Small intestine (tissue), 7 donors: ENCODE measurements at regions not wholly inside any gene's neighbourhood (a gene's known extent, or its start where the extent isn't known, plus 50 kb on each side); places are given as distances from the start of the nearest gene placed in this dataset.
"Not testable (repeated sequence)": the region's sequence is repeated elsewhere in the genome, so short reads cannot be mapped to it uniquely, and the experiment has no call there.

ENCODE experiments used
- DNase-seq, 2 donors: peaks; one replicate each; pipeline versions ENCODE4 v3.0.0 to v3.0.0-alpha.2; 2013
- FAIRE-seq: peaks from 2 replicates; lab custom pipeline; 2012; peaks lifted over from hg19 to GRCh38; lab: Jason Lieb, UNC
- H3K27ac ChIP-seq, 3 donors: one replicate each; pipeline ENCODE4 v1.5.1; 2013; ENCODE audit warnings: low read length in 2 of 3, mild to moderate bottlenecking in 2 of 3, control low read depth in 1 of 3, inconsistent platforms in 1 of 3, low read depth in 1 of 3, moderate library complexity in 1 of 3
- H3K27me3 ChIP-seq, 3 donors: one replicate each; pipeline ENCODE4 v1.6.1; 2013; ENCODE audit warnings: low read length in 3 of 3, inconsistent platforms in 1 of 3; ENCODE audit not compliant: control insufficient read depth in 3 of 3, insufficient read depth in 3 of 3
- H3K36me3 ChIP-seq, 3 donors: one replicate each; pipeline ENCODE4 v1.6.1; 2013; ENCODE audit warnings: low read length in 3 of 3, inconsistent platforms in 1 of 3, low read depth in 1 of 3, mild to moderate bottlenecking in 1 of 3, moderate library complexity in 1 of 3; ENCODE audit not compliant: control insufficient read depth in 3 of 3, insufficient read depth in 2 of 3
- H3K4me1 ChIP-seq, 3 donors: one replicate each; pipeline ENCODE4 v1.6.1; 2013; ENCODE audit warnings: low read length in 2 of 3, inconsistent platforms in 1 of 3, low read depth in 1 of 3, mild to moderate bottlenecking in 1 of 3, moderate library complexity in 1 of 3; ENCODE audit not compliant: control insufficient read depth in 3 of 3, insufficient read depth in 2 of 3
- H3K4me3 ChIP-seq, 3 donors: one replicate each; pipeline ENCODE4 v1.5.1; 2013; ENCODE audit warnings: low read length in 3 of 3, control low read depth in 1 of 3, inconsistent platforms in 1 of 3, low read depth in 1 of 3, mild to moderate bottlenecking in 1 of 3, moderate library complexity in 1 of 3
- H3K9me3 ChIP-seq, 2 donors: one replicate each; pipeline ENCODE4 v1.6.1; 2013; ENCODE audit warnings: low read depth in 1 of 2, low read length in 1 of 2; ENCODE audit not compliant: control insufficient read depth in 2 of 2, insufficient read depth in 1 of 2
- WGBS, 3 donors: extraction: QIAGEN DNeasy Blood & Tissue Kit; methylation state at CpG; one replicate each; pipeline ENCODE4 v1.1.7; 2013; 5-methylcytosine and 5-hydroxymethylcytosine counted together
- donor health status: healthy with polysubstance abuse.
- donor health status: control.
- donor health status: control.
- donor health status: Bipolar disorder and iron deficiency.
- donor health status: healthy.

DNA sequence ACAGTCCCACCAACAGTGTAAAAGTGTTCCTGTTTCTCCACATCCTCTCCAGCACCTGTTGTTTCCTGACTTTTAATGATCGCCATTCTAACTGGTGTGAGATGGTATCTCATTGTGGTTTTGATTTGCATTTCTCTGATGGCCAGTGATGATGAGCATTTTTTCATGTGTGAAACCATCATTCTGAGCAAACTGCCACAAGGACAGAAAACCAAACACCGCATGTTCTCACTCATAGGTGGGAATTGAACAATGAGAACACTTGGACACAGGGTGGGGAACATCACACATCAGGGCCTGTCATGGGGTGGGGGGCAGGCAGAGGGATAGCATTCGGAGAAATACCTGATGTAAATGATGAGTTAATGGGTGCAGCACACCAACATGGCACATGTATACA, 240.8 kb downstream of the FAT3 start:
- H3K4me3 ChIP-seq, H3K27me3 ChIP-seq, H3K27ac ChIP-seq, H3K4me1 ChIP-seq, DNase-seq, H3K36me3 ChIP-seq, H3K9me3 ChIP-seq, FAIRE-seq: not testable (repeated sequence)
- WGBS, 3 donors = 90 to 92% (median 91%) methylated on average over 2 of the region's 3 CpGs

DNA sequence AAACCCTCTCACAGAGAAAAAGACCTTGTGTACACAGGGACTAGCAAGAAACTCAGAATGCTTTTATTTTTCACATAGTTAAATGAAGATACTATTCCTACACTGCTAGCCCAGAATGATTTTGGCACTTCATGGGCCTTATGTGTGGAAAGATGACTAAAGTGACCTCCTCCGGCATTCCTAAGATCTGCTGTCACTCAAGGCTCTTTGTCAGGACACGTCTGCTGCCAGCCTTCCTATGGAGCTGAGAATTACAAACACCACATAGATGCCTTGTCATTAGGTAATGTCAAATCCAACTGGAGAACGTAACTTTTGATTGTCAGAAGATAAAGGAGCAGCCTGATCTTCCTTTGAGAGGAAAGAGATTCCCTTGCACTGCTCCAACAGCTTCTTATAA, 249.1 kb downstream of the FAT3 start:
- DNase-seq (no peak), FAIRE-seq (no peak)
- Histone ChIP-seq H3K4me1 (no peaks in the 10 kb centered on the region), H3K27me3 (no peaks in the 10 kb centered on the region), H3K9me3 (no peaks in the 10 kb centered on the region), H3K4me3 (no peak overlapping the region), H3K27ac (no peak overlapping the region), H3K36me3 (no peaks in the 10 kb centered on the region)
- 56 to 76% (median 57%) methylated on average over 3 of the region's 3 CpGs for WGBS, 3 donors

- FAIRE-seq = no peak
- Histone ChIP-seq H3K4me1 (no peaks in the 10 kb centered on the region), H3K27ac (no peak overlapping the region), H3K36me3 (no peaks in the 10 kb centered on the region), H3K27me3 (no peaks in the 10 kb centered on the region), H3K4me3 (no peak overlapping the region), H3K9me3 (no peaks in the 10 kb centered on the region)
- no peak for DNase-seq
Observed at GRCh38 chr11:92475316-92475715, 250.7 kb downstream of the FAT3 start.

DNA sequence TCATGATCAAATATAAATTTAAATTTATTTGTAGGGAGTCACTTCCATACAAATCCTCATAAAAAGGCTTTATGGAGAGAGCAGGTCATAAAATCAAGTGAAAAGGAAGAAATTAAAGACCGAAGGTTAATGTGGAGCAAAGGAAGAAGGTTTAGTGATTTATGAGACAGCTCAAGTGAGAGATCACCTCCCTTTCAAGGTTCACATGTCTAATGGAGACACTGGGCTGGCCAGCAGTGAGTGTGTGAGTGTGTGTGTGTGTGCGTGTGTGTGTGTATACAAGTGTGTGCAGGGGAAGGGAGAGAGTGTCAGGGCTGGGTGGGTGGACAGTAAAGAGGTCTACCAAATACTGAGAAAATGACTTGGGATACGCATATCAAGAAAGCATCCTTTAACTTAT, 251.2 kb downstream of the FAT3 start:
- 65 to 75% (median 75%) methylated on average over 3 of the region's 3 CpGs for WGBS, 3 donors
- Histone ChIP-seq H3K4me3 (no peak overlapping the region), H3K27me3 (no peaks in the 10 kb centered on the region), H3K27ac (no peak overlapping the region), H3K9me3 (no peaks in the 10 kb centered on the region), H3K36me3 (no peaks in the 10 kb centered on the region), H3K4me1 (no peaks in the 10 kb centered on the region)
- FAIRE-seq (no peak), DNase-seq (peak in 1 of 2 donors; percentile 2)

DNA sequence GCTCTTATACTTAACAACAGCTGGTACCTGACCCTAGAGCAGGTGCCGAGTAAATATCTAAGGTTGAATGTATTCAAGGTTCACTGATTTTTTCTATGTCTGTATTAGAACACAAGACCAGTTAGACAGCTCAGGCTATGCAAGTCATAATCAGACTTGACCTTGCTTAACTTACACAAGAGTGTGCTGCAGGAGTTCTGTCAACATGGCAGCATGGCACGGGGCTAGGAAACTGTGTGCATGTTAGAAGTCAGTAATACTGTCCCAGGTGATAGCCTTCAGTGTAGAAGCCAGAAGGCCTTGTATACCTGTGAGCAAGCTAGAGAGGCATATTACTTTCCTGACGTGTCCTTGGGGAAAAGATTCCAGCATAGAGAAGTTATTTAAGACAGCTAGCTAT, 253.1 kb downstream of the FAT3 start:
- Histone ChIP-seq H3K9me3 (no peaks in the 10 kb centered on the region), H3K27ac (no peak overlapping the region), H3K36me3 (no peaks in the 10 kb centered on the region), H3K4me1 (no peaks in the 10 kb centered on the region), H3K27me3 (no peaks in the 10 kb centered on the region), H3K4me3 (no peak overlapping the region)
- peak in 1 of 2 donors; percentile 2 for DNase-seq
- FAIRE-seq = no peak
- WGBS, 3 donors = 44 to 81% (median 50%) methylated on average over 3 of the region's 3 CpGs

GRCh38 chr11:92480499-92480898, 255.9 kb downstream of the FAT3 start:
- DNase-seq (no peak), FAIRE-seq (no peak)
- no peak overlapping the region for H3K27ac ChIP-seq
- no peaks in the 10 kb centered on the region for H3K4me1 ChIP-seq
- WGBS, 3 donors = 93 to 100% (median 97%) methylated on average over 1 of the region's 1 CpG
- H3K36me3 ChIP-seq = no peaks in the 10 kb centered on the region
- H3K27me3 ChIP-seq = no peaks in the 10 kb centered on the region
- H3K9me3 ChIP-seq = no peaks in the 10 kb centered on the region
- H3K4me3 ChIP-seq = no peak overlapping the region

- Histone ChIP-seq H3K27me3 (no peaks in the 10 kb centered on the region), H3K4me3 (no peak overlapping the region), H3K27ac (no peak overlapping the region), H3K9me3 (no peaks in the 10 kb centered on the region), H3K36me3 (no peaks in the 10 kb centered on the region), H3K4me1 (no peaks in the 10 kb centered on the region)
- FAIRE-seq (no peak), DNase-seq (no peak)
- whole genome bisulfite sequencing, 3 donors = 67 to 75% (median 68%) methylated on average over 7 of the region's 7 CpGs
Observed at GRCh38 chr11:92482492-92483060, 258.0 kb downstream of the FAT3 start.

DNA sequence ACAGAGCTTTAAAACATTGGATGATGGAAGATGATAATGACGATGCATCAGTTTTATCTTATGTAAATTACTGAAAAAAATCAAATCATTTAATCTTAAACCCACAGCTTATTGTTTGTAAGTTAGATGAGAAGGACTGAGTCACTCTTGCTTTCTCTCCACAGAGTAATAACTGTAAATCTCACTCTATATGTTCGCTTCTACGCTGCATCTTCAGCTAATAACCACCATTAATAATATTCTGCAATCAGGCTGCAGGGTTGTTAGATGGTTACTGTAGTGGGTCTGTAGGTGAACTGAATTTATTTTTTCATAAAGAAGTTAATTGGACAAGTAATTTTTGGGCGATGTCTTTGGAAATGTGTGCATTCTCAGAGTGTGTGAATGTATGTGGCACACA, 260.0 kb downstream of the FAT3 start:
- Histone ChIP-seq H3K36me3 (no peaks in the 10 kb centered on the region), H3K9me3 (no peaks in the 10 kb centered on the region), H3K27ac (no peak overlapping the region), H3K4me3 (no peak overlapping the region), H3K4me1 (no peaks in the 10 kb centered on the region), H3K27me3 (no peaks in the 10 kb centered on the region)
- 83 to 88% (median 87%) methylated on average over 4 of the region's 4 CpGs for WGBS, 3 donors
- DNase-seq (no peak), FAIRE-seq (no peak)

DNA sequence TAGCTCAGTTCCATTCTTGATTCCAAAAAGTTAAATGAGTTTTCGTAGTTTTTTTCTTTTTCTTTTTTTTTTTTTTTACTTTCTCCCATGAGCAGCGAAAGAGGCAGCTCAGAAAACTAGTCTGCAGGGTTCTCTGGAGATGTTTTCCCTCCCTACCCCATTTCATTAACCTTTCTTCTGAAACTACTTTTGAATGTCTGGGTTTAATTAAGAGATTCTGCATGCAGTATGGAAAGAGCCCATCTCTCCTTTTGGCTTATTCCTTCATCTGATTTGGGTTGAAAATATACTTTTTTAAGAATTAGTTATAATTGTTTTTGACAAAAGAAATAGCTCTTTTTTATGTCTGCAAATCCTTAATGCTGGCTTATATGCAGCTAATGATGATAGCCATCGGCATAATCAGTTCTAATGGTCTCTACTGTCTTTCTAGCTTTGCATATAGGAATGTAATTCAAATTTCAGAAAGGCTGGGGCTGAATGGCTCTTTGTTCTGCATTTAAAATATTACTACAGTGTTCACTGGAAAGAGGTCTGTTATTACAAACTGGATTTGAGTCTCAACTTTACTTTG, 265.3 kb downstream of the FAT3 start:
- H3K4me3 ChIP-seq = no peak overlapping the region
- no peak for FAIRE-seq
- H3K9me3 ChIP-seq = no peaks in the 10 kb centered on the region
- no peaks in the 10 kb centered on the region for H3K4me1 ChIP-seq
- no peaks in the 10 kb centered on the region for H3K36me3 ChIP-seq
- no peak overlapping the region for H3K27ac ChIP-seq
- WGBS, 3 donors = 69 to 83% (median 72%) methylated on average over 3 of the region's 3 CpGs
- H3K27me3 ChIP-seq = no peaks in the 10 kb centered on the region
- DNase-seq = no peak
